GM19351 (cell line): ENCODE measurements at regions not wholly inside any gene's neighbourhood (a gene's known extent, or its start where the extent isn't known, plus 50 kb on each side); places are given as distances from the start of the nearest gene placed in this dataset.

ENCODE experiments used
- ATAC-seq: cut with Tn5 transposase; IDR thresholded peaks from one replicate; pipeline ENCODE4 v1.9.1; 2021; ENCODE audit warnings: mild to moderate bottlenecking, moderate library complexity; ENCODE audit not compliant: unreplicated experiment

GRCh38 chr5:110104726-110105669 is 415.3 kb downstream of the MAN2A1 start:
- ATAC-seq: no peak

GRCh38 chr5:110105692-110106091 is 416.0 kb downstream of the MAN2A1 start:
- no peak for ATAC-seq

- no peak for ATAC-seq
Observed at GRCh38 chr5:110106750-110107149, 417.0 kb downstream of the MAN2A1 start.

- ATAC-seq: no peak
Observed at GRCh38 chr5:110108520-110108919, 418.8 kb downstream of the MAN2A1 start.

GRCh38 chr5:110109667-110110066 is 419.9 kb downstream of the MAN2A1 start:
- ATAC-seq: no peak

- no peak for ATAC-seq
Observed at GRCh38 chr5:110112348-110112747, 422.6 kb downstream of the MAN2A1 start.

GRCh38 chr5:110115503-110115902 is 425.8 kb downstream of the MAN2A1 start:
- ATAC-seq: no peak

- no peak for ATAC-seq
Observed at GRCh38 chr5:110116539-110116938, 426.8 kb downstream of the MAN2A1 start.

- ATAC-seq: no peak
Observed at GRCh38 chr5:110134963-110135935, 445.5 kb downstream of the MAN2A1 start.

GRCh38 chr5:110150199-110150598 is 460.5 kb downstream of the MAN2A1 start:
- no peak for ATAC-seq

- no peak for ATAC-seq
Observed at GRCh38 chr5:110159202-110159601, 469.5 kb downstream of the MAN2A1 start.

GRCh38 chr5:110161162-110161561 is 471.4 kb downstream of the MAN2A1 start:
- no peak for ATAC-seq

GRCh38 chr5:110165366-110165765 is 475.6 kb downstream of the MAN2A1 start:
- no peak for ATAC-seq

- ATAC-seq: no peak
Observed at GRCh38 chr5:110167384-110167783, 477.7 kb downstream of the MAN2A1 start.

- no peak for ATAC-seq
Observed at GRCh38 chr5:110169461-110169860, 479.7 kb downstream of the MAN2A1 start.

- ATAC-seq: no peak
Observed at GRCh38 chr5:110177729-110178128, 488.0 kb downstream of the MAN2A1 start.

GRCh38 chr5:110179321-110179720 is 489.6 kb downstream of the MAN2A1 start:
- ATAC-seq: no peak

GRCh38 chr5:110194191-110194590 is 504.5 kb downstream of the MAN2A1 start:
- no peak for ATAC-seq

- ATAC-seq: no peak
Observed at GRCh38 chr5:110195288-110195687, 505.6 kb downstream of the MAN2A1 start.

GRCh38 chr5:110201791-110202190 is 512.1 kb downstream of the MAN2A1 start:
- no peak for ATAC-seq

- no peak for ATAC-seq
Observed at GRCh38 chr5:110203661-110204060, 513.9 kb downstream of the MAN2A1 start.
